GM19240 (cell line): ENCODE measurements at regions not wholly inside any gene's neighbourhood (a gene's known extent, or its start where the extent isn't known, plus 50 kb on each side); places are given as distances from the start of the nearest gene placed in this dataset.

ENCODE experiments used
- DNase-seq: peaks from one replicate; pipeline ENCODE4 v3.0.0; 2011; ENCODE audit warnings: low spot score; ENCODE audit not compliant: insufficient read length

DNA sequence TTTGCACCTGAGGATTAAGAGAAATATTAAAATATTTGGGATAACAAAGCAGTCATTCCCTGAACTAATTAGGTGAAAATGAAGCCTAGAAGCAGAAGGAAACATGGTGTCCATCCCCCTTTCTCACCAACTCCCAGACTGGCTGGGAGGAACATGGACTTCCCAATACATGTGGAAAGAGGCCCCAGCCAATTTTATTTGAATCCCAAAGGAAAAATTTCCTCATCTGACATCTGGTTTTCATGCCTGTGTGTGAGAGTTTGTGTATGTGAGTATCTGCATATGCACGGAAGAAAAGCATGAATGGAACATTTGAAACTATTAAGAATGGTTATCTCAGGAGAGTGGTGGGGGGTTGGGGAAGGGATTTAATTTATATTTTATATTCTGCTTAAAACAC lies 84.3 kb downstream of the COPS8 start:
- no peak for DNase-seq

- no peak for DNase-seq
Measured at GRCh38 chr2:237171396-237171795, 85.7 kb downstream of the COPS8 start.

DNA sequence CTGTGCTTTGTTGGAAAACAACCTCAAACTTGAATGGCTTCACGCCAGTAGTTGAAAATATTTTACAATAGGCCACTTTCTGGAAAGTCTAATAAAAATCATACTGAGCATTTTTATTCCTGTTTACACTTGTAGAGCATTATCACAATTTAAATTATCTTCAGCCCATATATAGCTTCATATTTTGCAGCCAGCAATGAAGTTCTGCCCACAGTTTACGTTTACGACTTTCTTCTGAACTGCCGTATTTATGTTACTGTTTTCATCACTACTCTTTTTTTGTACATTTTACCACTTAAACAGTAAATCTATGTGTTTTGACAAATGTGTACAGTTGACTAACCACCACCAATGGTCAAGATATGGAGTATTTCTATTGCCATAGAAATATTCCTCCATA lies 86.2 kb downstream of the COPS8 start:
- DNase-seq, result no peak

DNA sequence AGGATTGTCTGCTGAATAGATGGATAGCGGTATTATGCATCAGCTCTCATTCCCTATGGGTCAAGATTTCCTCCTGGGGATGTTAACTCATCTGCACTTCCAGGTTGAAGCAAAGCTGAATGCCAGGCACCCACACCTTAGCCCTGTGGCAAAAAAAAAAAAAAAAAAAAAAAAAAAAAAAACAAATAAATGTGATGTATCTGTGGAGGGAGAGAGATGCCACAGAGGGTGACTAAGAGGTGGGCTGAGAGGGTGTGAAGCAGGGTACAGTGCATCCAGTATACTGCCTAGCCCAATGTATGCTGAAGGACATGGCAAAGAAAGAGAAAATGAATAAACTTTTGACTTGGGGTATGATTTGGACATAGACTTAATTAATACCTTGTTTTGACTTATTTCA lies 91.4 kb downstream of the COPS8 start:
- no peak for DNase-seq

DNA sequence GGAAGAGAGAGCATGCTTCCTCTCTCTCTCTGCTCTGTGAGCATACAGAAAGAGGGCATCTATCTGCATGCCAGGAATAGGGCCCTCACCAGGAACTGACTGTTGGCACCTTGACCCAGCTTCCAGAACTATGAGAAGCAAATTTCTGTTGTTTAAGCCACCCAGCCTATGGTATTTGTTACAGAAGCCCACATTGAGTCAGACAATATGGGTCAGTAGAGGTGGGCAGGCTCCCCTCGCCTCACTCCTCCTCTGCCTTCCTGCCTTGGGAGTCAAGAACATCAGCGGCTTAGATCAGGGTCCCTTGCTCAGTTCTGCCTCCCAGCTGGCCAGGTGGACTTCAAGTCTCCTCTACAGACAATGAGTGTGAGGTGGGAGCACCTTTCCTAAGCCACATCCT lies 92.3 kb downstream of the COPS8 start:
- DNase-seq, result no peak

DNA sequence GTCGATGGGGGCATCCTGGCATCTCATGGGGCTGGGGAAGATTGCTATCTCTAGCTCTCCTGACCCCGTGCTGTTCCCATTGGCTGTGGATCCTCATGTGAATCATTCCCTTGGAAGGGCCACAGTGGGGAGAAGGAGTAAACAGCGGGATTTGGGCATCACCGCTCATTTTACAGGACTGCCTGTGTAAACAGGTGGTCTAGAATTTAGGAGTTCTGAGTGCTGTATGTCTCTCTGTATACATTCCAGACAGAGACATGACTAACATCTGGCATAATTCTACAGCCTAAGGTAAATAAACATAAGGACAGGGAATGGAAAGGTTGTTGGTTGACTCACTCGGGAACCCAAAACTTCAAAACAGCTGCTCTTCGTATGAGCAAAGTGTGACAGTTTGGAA lies 92.7 kb downstream of the COPS8 start:
- no peak for DNase-seq

GRCh38 chr2:237179161-237179560 lies 93.5 kb downstream of the COPS8 start:
- no peak for DNase-seq

DNA sequence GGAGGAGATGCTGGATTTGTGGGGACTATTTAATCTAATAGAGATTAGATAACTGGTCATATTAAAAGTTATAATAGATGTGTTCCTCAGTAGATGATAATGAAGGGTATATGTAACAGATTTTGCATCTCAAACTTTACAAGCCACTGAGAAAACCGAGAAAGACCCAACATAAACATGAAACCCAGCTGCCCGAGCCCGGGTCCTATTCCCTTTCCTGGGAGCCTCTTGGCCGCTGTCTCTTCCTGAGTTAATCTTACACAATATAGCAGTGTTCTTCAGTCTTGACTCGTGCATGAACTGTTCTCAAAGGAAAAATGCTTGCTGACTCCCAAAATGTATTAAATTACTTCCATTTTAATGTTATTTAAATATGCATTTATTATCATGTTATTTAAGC lies 94.5 kb downstream of the COPS8 start:
- no peak for DNase-seq

- DNase-seq, result no peak
Measured at GRCh38 chr2:237180987-237181386, 95.3 kb downstream of the COPS8 start.

DNA sequence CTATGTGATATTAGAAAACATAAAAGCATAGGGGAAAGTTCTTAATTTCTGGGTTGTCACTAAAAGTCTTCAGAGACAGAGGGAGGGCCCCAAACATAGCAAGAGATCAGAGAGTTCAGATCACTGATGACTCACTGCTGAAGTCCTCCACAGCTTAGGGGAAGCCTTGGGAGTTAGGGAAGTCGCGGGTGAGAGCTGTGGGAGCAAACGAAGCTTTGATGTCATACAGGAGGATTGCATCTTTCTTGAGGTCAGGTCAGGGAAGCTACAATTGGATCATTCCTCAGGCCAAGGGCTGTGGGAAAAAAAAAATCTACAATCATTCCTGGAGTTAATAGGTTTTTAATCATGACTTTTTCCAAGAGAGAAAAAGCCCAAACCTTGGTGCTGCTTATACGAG lies 96.2 kb downstream of the COPS8 start:
- DNase-seq, result no peak

DNA sequence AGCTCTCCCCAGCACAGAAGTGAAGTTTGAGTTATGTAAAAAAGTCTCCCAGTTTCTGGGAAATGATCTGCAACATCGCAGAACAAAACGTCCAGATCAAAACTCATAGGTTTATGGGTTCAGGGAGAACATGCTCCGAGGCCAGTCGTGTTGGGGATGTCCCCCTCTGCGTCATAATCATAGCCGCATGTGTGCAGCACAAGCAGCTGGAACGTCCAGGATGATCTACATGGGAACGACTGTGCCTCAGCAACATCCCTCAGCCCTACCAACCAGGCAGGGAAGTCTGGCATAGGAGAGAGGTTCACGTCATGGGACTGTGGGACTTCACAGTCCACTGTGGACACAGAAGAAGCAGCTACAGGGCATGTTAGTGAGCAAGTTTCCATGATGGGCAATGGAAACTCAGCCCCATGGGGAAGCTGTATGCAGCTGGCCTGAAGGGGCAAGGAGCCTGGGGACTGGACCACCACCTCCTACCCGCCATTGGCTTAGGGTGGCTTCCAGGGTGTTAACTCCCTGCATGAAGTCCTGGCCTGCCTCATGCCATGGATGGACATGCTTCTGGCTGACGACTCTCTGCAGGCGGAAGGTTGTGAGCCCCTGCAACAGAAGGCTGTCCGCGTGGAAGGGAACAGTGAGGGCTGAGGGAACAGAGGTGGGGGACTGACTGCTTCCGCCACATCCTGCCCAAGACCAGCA lies 96.9 kb downstream of the COPS8 start:
- DNase-seq, result no peak

- no peak for DNase-seq
Measured at GRCh38 chr2:237184192-237184918, 98.7 kb downstream of the COPS8 start.

DNA sequence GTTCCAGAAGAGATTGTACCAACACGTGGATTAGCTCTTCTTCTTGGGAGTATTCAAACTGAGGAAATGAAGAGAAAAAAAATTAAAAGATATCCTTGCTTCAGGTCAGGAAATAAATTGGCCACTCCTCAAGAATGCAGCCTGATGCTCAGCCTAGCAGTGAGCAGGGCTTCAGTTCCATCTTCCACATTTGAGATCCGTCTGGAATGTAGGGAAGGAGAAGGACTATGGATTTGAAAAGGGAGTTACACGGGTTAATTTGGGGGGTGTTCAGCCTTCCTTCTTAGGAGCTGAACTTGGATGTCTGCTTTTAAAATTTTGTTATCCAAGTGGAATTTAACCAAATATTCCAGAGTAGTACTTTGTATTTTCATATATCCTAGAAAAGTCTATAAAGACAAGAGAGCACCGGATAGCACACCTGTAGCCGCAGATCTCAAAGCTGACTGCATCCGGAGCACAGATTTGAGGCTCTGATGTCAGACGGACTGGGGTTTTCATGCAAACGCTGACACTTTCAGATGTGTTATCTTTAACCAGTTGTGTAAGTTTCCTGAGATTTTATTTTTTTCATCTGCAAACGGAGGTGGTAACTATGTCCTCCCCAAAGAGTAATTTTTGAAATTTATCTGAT lies 99.3 kb downstream of the COPS8 start:
- DNase-seq, result no peak

- no peak for DNase-seq
Measured at GRCh38 chr2:237185553-237185925, 99.8 kb downstream of the COPS8 start.

- DNase-seq, result no peak
Measured at GRCh38 chr2:237189799-237190198, 104.1 kb downstream of the COPS8 start.

DNA sequence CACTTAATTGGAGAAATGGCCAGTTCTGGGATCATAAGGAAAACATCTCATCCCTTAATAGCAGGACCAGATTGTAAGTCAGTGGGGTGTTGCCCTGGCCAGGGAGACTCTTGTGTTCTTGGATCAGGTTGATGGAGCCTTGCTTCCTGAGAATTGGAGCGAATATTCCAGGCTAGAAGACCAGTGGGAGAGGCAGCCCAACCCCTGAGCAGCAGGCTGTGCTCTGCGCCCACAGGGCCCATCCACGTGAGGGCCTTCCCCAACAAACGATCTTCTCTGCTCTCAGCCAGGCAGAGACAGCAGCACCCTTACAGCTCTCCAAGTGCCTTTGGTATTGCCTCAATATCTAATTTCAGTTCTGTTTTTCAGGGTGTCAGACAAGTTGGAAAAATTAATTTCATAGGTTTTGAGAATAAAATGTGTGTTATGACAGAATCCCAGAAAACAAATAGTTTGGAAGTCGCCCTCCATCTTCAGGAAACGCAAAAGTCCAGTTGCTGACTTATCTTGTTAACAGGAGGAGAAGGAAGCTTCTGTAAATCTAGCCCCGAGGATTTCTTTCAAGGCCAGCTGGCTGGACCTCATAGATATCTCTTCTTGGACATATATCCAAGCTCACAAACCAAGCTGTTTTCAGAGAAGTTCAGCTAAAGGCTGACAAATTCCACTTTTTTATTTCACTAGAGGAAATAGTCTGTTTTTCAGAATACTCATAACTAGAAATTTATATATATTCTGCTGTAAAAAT lies 105.5 kb downstream of the COPS8 start:
- DNase-seq, result no peak

DNA sequence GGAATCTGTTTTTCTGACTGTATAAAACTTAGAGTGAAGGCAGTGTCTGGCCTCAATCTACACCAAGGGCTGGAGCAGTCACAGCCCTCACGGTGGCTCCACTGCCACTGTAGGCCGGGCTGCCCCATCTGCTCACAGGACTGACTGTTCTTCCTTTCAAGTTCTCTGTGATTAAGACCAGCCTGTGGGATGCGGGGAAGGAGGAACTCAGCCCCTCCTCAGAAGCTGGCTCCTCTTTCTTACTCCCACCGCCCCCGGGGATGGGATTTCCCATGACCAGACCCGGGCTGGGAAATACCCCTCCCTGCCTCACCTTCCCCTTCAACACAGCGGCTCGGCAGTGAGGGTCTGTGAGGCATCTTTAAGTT lies 106.0 kb downstream of the COPS8 start:
- DNase-seq, result no peak

DNA sequence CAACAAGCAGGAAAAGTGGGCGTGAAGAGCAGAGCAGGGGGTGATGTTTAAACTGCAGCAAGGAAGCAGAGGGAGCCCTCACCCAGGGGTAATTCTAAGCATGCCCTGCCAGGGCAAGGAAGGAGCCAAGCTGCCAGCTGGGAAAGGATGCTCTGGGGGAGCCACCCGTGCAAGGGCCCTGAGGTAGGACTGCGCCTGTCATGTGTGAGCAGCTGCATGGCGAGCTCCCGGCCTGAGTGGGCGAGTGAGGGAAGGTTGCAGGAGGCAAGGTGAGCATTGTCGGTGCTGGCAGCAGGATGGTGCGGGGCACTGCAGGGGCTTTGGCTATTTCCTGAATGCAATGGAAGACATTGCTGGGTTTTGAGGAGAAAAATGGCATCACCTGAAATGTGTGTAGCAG lies 107.2 kb downstream of the COPS8 start:
- DNase-seq, result no peak

GRCh38 chr2:237193436-237193835 lies 107.7 kb downstream of the COPS8 start:
- no peak for DNase-seq

DNA sequence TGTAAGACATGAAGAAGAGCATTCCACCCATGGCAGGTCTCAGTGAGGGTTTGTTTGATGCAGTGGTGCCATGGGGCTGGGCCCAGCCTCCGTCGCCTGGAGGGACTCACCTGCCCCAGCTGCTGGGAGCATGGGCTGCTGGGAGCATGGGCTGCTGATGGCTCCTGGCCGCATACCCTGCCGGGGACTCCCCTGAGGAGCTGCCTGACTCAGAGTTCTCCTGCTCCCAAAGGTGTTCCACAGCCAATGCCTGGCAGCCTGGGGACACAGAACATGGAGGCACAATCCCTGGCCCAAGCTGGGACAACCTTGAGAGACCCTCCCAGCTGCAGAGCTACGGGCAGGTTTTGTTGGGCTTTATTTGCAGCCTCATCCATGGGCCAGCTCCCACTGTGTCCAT lies 108.4 kb downstream of the COPS8 start:
- no peak for DNase-seq

GRCh38 chr2:237194906-237195305 lies 109.2 kb downstream of the COPS8 start:
- DNase-seq, result no peak
